ENCODE measurements at regions not wholly inside any gene's neighbourhood (a gene's known extent, or its start where the extent isn't known, plus 50 kb on each side); places are given as distances from the start of the nearest gene placed in this dataset.

- POLR2A ChIA-PET, result no interaction called here
Observed at GRCh38 chr10:89151857-89152256, 55.3 kb downstream of the CH25H start.

GRCh38 chr10:89148061-89148460 lies 59.1 kb downstream of the CH25H start:
- ChIA-PET CTCF (no interaction called here), POLR2A (no interaction called here)
- H3K9me2 ChIP-seq, result no peaks in the 10 kb centered on the region
- no peaks in the 10 kb centered on the region for H3K27me3 ChIP-seq (ENCODE audit: insufficient read depth)
- H3K4me3 ChIP-seq (ENCODE audit: low read depth in 2 of 2, low read length in 1 of 2), result no peak overlapping the region
- no peak overlapping the region for H3K27ac ChIP-seq (ENCODE audit: low read depth in 2 of 2, low read length in 1 of 2)
- H3K9ac ChIP-seq, result no peak overlapping the region
- H3K4me2 ChIP-seq, result no peak overlapping the region
- no peaks in the 10 kb centered on the region for H3K79me2 ChIP-seq (ENCODE audit: insufficient read depth)
- WGBS (ENCODE audit: low lambda C conversion rate), result 65% methylated on average over 5 of the region's 5 CpGs
- H3K36me3 ChIP-seq (replicated peaks in 1 of 2; ENCODE audit: control insufficient read depth in 1 of 2, insufficient read depth in 2 of 2, low read length in 1 of 2), result no peaks in the 10 kb centered on the region
- no peak for DNase-seq
- no peak overlapping the region for H2AFZ ChIP-seq (ENCODE audit: low read depth)
- H4K20me1 ChIP-seq (ENCODE audit: insufficient read depth), result no peaks in the 10 kb centered on the region
- no peaks in the 10 kb centered on the region for H3K4me1 ChIP-seq (ENCODE audit: control insufficient read depth in 1 of 2, insufficient read depth in 2 of 2, low read depth in 1 of 2, low read length in 1 of 2)
- TF ChIP-seq TCF12 (IDR thresholded peaks at IDR 0.05), result no peak
- TF ChIP-seq FOSL2 (IDR thresholded peaks at IDR 0.05; ENCODE audit: borderline replicate concordance, low read depth), result no peak
- no peak for TF ChIP-seq NFIC (IDR thresholded peaks at IDR 0.05; ENCODE audit: borderline replicate concordance)
- no peak for TF ChIP-seq TAF1 (IDR thresholded peaks at IDR 0.05; ENCODE audit: borderline replicate concordance, low read depth, low read length)
- TF ChIP-seq RCOR1 (IDR thresholded peaks at IDR 0.05; ENCODE audit: low read length), result no peak
- TF ChIP-seq, protein P1, sequence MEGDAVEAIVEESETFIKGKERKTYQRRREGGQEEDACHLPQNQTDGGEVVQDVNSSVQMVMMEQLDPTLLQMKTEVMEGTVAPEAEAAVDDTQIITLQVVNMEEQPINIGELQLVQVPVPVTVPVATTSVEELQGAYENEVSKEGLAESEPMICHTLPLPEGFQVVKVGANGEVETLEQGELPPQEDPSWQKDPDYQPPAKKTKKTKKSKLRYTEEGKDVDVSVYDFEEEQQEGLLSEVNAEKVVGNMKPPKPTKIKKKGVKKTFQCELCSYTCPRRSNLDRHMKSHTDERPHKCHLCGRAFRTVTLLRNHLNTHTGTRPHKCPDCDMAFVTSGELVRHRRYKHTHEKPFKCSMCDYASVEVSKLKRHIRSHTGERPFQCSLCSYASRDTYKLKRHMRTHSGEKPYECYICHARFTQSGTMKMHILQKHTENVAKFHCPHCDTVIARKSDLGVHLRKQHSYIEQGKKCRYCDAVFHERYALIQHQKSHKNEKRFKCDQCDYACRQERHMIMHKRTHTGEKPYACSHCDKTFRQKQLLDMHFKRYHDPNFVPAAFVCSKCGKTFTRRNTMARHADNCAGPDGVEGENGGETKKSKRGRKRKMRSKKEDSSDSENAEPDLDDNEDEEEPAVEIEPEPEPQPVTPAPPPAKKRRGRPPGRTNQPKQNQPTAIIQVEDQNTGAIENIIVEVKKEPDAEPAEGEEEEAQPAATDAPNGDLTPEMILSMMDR (IDR thresholded peaks at IDR 0.05), result no peak
- no peak for TF ChIP-seq SMC3 (IDR thresholded peaks at IDR 0.05; ENCODE audit: low read depth, low read length)
- TF ChIP-seq, protein P2, sequence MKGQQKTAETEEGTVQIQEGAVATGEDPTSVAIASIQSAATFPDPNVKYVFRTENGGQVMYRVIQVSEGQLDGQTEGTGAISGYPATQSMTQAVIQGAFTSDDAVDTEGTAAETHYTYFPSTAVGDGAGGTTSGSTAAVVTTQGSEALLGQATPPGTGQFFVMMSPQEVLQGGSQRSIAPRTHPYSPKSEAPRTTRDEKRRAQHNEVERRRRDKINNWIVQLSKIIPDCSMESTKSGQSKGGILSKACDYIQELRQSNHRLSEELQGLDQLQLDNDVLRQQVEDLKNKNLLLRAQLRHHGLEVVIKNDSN (IDR thresholded peaks at IDR 0.05; ENCODE audit: borderline replicate concordance, low read depth), result no peak
- TF ChIP-seq POLR2AphosphoS5 (IDR thresholded peaks at IDR 0.05; ENCODE audit: low read depth, low read length), result no peak
- H3F3A ChIP-seq (replicated peaks; ENCODE audit: insufficient read depth), result no peaks in the 10 kb centered on the region
- no peaks in the 10 kb centered on the region for H3K9me3 ChIP-seq

More at GRCh38 chr10:89151857-89152256, 55.3 kb downstream of the CH25H start:
- CTCF ChIA-PET, result no interaction called here
- Histone ChIP-seq H3K9me2 (no peaks in the 10 kb centered on the region), H3K79me2 (ENCODE audit: insufficient read depth) (no peaks in the 10 kb centered on the region), H3K27ac (ENCODE audit: low read depth in 2 of 2, low read length in 1 of 2) (no peak overlapping the region), H3F3A (replicated peaks; ENCODE audit: insufficient read depth) (no peaks in the 10 kb centered on the region), H3K36me3 (replicated peaks in 1 of 2; ENCODE audit: control insufficient read depth in 1 of 2, insufficient read depth in 2 of 2, low read length in 1 of 2) (no peaks in the 10 kb centered on the region), H4K20me1 (ENCODE audit: insufficient read depth) (no peaks in the 10 kb centered on the region), H3K4me2 (no peak overlapping the region), H2AFZ (ENCODE audit: low read depth) (no peak overlapping the region), H3K9ac (no peak overlapping the region), H3K27me3 (ENCODE audit: insufficient read depth) (no peaks in the 10 kb centered on the region), H3K4me1 (ENCODE audit: control insufficient read depth in 1 of 2, insufficient read depth in 2 of 2, low read depth in 1 of 2, low read length in 1 of 2) (no peaks in the 10 kb centered on the region), H3K4me3 (ENCODE audit: low read depth in 2 of 2, low read length in 1 of 2) (no peak overlapping the region), H3K9me3 (no peaks in the 10 kb centered on the region)
- no peak for DNase-seq
- TF ChIP-seq ELF1 (IDR thresholded peaks at IDR 0.05) (no peak), GATA2 (CRISPR knock-in tag; IDR thresholded peaks at IDR 0.05) (no peak), FOSL2 (IDR thresholded peaks at IDR 0.05; ENCODE audit: borderline replicate concordance, low read depth) (no peak), PBX3 (IDR thresholded peaks at IDR 0.05) (no peak), SMC3 (IDR thresholded peaks at IDR 0.05; ENCODE audit: low read depth, low read length) (no peak), RCOR1 (IDR thresholded peaks at IDR 0.05; ENCODE audit: low read length) (no peak), NFIC (IDR thresholded peaks at IDR 0.05; ENCODE audit: borderline replicate concordance) (no peak), JUND (IDR thresholded peaks at IDR 0.05) (no peak), RAD21 (IDR thresholded peaks at IDR 0.05; ENCODE audit: low read length) (no peak), CHD2 (IDR thresholded peaks at IDR 0.05; ENCODE audit: low read length, partially characterized antibody) (no peak), NRF1 (IDR thresholded peaks at IDR 0.05; ENCODE audit: low read depth, low read length) (no peak)
- WGBS (ENCODE audit: low lambda C conversion rate), result 50% methylated on average over 2 of the region's 2 CpGs

All from SK-N-SH (cell line).